Spleen (tissue), 7 donors: ENCODE measurements at regions not wholly inside any gene's neighbourhood (a gene's known extent, or its start where the extent isn't known, plus 50 kb on each side); places are given as distances from the start of the nearest gene placed in this dataset.
"Not testable (repeated sequence)": the region's sequence is repeated elsewhere in the genome, so short reads cannot be mapped to it uniquely, and the experiment has no call there.

Experiments used
- POLR2A ChIP-seq, 3 donors: fragments of 450-650 bp; IDR thresholded peaks; one replicate each; pipeline ENCODE4 v1.5.1; 2017; ENCODE audit warnings: antibody characterized with exemption in 3 of 3, mild to moderate bottlenecking in 1 of 3
- TF ChIP-seq, protein P1 (sequence below), 11 experiments: fragments of 200-600 bp in 7 of 11; fragments of 450-650 bp in 4 of 11; sonication (generic) in 4 of 11; IDR thresholded peaks in 8 of 11; conservative IDR thresholded peaks in 3 of 11; 1 replicate in 7 of 11; 2 replicates in 4 of 11; pipeline versions ENCODE4 v1.4.0 to v1.8.0; 2016 to 2021; ENCODE audit warnings: antibody characterized with exemption in 11 of 11, inconsistent platforms in 4 of 11, mild to moderate bottlenecking in 1 of 11
- donor health status: DM: no; HTN: no; CAD: no; lungs with moderate emphysema.
- donor health status: DM: no; HTN: no; CAD: no.
- donor health status: DM: no; HTN: no; CAD: no.

DNA sequence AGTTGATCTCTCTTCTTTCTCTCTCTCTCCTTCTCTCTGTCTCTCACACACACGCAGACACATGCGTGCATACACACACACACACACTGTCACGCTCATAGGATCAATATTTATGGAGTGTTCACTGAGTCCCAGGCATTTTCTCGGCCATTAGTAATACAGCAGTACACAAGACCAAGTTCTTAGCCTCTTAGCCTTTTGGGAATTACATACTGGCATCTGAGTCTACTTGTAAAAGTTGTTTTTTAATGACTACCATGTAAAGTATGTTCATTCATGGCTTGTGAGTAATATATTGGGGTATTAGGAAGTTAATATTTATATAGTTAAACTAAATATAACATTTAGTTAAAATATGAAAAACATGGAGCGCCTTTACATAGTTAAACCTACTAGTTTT is 2406.1 kb upstream of the PCDH20 start:
- not testable (repeated sequence) for TF ChIP-seq POLR2A (IDR thresholded peaks at IDR 0.05)
- TF ChIP-seq, protein P1, sequence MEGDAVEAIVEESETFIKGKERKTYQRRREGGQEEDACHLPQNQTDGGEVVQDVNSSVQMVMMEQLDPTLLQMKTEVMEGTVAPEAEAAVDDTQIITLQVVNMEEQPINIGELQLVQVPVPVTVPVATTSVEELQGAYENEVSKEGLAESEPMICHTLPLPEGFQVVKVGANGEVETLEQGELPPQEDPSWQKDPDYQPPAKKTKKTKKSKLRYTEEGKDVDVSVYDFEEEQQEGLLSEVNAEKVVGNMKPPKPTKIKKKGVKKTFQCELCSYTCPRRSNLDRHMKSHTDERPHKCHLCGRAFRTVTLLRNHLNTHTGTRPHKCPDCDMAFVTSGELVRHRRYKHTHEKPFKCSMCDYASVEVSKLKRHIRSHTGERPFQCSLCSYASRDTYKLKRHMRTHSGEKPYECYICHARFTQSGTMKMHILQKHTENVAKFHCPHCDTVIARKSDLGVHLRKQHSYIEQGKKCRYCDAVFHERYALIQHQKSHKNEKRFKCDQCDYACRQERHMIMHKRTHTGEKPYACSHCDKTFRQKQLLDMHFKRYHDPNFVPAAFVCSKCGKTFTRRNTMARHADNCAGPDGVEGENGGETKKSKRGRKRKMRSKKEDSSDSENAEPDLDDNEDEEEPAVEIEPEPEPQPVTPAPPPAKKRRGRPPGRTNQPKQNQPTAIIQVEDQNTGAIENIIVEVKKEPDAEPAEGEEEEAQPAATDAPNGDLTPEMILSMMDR (IDR thresholded peaks at IDR 0.05 in 8 of 11, conservative IDR thresholded peaks at IDR 0.05 in 3 of 11): not testable (repeated sequence)
